Body of pancreas (tissue), 4 donors: ENCODE measurements at regions not wholly inside any gene's neighbourhood (a gene's known extent, or its start where the extent isn't known, plus 50 kb on each side); places are given as distances from the start of the nearest gene placed in this dataset.
"Not testable (repeated sequence)": the region's sequence is repeated elsewhere in the genome, so short reads cannot be mapped to it uniquely, and the experiment has no call there.

Experiments
- POLR2A ChIP-seq, 3 donors: fragments of 450-650 bp; IDR thresholded peaks; one replicate each; pipeline ENCODE4 v1.6.1; 2016; ENCODE audit warnings: antibody characterized with exemption in 3 of 3, mild to moderate bottlenecking in 2 of 3
- TF ChIP-seq, protein P1 (sequence below), 7 experiments: fragments of 450-650 bp in 4 of 7; fragments of 200-600 bp in 3 of 7; sonication (generic) in 3 of 7; IDR thresholded peaks; one replicate each; pipeline ENCODE4 v1.5.1; 2016 to 2019; ENCODE audit warnings: antibody characterized with exemption in 7 of 7

- TF ChIP-seq, protein P1, sequence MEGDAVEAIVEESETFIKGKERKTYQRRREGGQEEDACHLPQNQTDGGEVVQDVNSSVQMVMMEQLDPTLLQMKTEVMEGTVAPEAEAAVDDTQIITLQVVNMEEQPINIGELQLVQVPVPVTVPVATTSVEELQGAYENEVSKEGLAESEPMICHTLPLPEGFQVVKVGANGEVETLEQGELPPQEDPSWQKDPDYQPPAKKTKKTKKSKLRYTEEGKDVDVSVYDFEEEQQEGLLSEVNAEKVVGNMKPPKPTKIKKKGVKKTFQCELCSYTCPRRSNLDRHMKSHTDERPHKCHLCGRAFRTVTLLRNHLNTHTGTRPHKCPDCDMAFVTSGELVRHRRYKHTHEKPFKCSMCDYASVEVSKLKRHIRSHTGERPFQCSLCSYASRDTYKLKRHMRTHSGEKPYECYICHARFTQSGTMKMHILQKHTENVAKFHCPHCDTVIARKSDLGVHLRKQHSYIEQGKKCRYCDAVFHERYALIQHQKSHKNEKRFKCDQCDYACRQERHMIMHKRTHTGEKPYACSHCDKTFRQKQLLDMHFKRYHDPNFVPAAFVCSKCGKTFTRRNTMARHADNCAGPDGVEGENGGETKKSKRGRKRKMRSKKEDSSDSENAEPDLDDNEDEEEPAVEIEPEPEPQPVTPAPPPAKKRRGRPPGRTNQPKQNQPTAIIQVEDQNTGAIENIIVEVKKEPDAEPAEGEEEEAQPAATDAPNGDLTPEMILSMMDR (IDR thresholded peaks at IDR 0.05) = not testable (repeated sequence)
- not testable (repeated sequence) for TF ChIP-seq POLR2A (IDR thresholded peaks at IDR 0.05)
These were observed 180.6 kb upstream of the CHAC2 start for GRCh38 chr2:53586733-53587612.
